GM11168 (cell line): ENCODE measurements at regions not wholly inside any gene's neighbourhood (a gene's known extent, or its start where the extent isn't known, plus 50 kb on each side); places are given as distances from the start of the nearest gene placed in this dataset.

ENCODE experiments used
- in situ Hi-C: fragments of 300-500 bp; cut with MboI; formaldehyde crosslinking; loops from one replicate; pipeline ENCODE4 v1.12.0; 2022; ENCODE audit warnings: low sequenced_read_pairs; ENCODE audit not compliant: unreplicated experiment

DNA sequence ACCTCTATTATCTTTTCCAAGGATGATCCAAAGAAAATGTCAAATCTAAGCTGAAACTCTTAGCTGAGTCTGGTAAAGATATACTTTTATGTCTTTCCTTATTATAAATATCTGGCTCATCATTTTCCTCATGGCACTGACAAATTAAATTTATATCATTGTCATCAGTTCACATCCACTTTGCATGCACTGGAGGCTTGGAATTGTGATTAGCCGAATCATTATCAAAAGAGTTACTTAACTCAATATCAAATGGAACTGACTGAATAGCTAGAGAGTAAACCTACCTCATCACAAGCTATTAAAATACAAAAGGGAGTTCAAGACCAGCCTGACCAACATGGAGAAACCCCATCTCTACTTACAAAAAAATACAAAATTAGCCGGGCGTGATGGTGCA lies 713.9 kb upstream of the MARCKS start:
- in situ Hi-C loops = no loop called here

DNA sequence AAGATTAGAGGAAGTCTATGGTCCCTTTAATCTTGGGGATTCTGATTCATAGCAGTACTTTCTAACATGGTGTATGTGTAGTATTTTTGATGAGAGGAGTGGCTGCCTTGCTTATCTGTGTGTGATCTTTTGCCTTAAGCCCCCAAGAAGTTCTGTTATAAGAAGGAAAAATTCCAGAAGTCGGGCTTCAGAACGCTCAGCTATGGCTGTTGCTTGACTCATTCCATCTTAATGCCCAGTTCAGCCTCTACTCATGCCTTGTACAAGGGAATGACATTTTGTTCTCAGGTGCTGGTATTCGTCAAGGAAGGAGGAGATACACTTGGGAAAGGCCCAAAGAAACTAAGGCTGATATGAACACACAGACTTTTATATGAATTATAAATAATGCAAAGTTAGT lies 713.0 kb upstream of the MARCKS start:
- in situ Hi-C loops = no loop called here

DNA sequence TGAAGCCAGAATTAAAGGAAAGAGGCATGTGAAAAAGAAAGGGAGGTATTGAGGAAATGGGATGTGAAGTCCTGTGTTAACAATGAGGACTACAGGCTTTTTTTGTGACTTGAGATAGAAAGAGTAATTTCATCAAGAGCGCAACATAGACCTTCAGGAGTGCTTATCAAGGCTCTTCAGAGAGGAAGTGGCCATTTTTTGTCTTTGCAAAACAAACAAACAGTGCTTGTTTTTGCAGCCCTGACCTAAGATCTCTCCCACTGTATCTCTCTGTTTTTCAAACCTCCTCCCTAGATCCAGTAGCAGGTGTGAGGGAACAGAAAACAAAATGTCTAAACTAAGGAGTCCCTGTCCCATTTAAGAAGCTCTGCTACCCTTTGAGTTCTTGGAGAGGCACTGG lies 710.3 kb upstream of the MARCKS start:
- in situ Hi-C loops = no loop called here

DNA sequence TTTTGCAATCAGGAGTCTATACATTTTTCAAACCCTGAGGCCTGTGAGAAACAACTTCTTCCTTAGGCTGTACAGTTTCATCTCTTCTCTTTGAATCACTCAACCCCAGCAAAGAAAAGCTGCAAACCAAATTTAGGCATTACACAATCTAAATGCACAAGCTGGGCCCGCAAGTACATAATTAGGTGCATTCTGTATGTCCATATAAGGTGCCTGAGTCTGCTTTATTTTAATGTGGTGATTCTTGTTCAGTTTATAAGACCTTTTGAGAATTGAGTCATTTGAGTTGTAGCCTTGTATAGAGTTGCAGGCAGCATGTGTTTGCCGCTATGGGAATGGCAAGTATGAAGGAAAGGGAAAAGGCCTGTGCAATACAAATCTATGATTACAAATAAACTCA lies 709.6 kb upstream of the MARCKS start:
- in situ Hi-C loops = no loop called here

DNA sequence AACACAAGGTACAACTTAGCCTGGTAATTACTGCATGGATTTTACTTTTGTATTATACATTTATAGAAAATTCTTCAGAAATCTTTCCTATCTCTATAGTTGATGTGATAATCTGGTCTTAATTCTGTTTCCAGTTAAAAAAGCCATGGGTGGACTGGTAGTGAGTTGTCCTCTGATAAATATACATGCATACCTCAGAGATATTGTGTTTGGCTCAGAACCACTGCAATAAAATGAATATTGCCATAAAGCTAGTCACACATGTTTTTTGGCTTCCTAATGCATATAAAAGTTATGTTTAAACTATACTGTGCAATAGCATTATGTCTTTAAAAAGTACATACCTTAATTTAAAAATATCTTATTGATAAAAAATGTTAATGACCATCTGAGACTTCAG lies 708.6 kb upstream of the MARCKS start:
- in situ Hi-C loops = no loop called here

DNA sequence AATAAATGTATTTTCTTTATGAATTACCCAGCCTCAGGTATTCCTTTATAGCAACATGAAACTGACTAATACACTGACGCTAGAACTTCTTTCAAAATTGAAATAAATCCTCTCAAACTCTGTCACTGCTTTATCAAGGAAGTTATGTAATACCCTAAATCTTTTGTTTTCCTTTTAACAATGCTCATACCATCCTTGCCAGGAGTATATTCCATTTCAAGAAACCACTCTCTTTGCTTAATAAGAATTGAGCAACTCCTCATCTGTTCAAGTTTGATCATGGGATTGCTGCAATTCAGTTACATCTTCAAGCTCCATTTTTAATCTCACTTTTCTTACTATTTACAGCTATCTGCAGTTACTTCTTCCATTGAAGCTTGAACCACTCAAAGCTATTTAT lies 707.6 kb upstream of the MARCKS start:
- in situ Hi-C loops = no loop called here

DNA sequence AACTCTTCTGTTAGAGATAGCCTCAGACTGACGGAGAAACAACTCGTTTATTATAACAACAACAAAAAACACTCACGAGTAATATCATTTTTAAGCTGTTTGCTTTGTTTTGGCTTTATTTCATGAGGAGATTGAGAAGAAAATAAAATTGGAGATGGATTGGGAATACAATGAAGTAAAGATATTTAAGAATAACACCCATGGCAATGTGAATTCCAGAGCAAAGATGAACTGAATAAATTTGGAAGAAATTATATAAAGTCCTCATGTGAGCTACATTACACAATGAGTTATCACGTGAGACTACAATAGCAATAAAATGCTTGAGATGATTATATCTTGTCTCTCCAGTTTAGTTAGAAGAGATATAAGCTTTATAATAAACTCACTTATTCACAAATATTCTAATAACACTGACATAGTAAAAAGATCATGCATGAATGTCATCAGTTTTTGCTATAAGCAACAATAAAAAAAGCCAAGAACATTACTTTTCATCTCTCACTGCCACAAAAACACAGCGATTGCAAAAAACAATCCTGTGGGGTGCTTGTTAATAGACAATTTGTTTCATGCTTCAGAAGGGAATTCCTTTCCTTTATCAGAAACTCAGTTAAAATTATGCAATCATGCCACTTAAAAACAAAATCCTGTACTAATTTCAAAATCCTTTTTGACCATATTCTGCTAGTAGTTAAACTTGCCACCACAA lies 696.7 kb upstream of the MARCKS start:
- in situ Hi-C loops = no loop called here

DNA sequence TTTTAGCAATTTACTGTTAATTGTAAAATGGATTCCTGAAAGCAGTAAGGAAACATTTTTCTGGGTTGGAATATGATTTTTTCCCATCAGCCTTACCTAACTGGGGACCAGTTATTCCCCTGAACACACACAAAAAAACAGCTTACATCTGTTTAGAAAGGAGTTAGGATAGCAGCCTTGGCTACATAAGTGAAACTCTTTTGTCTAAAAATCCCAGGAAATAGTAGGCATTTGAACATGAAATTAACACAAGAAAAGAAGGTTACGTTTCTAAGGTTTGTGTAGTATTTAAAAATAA lies 696.2 kb upstream of the MARCKS start:
- in situ Hi-C loops = no loop called here

DNA sequence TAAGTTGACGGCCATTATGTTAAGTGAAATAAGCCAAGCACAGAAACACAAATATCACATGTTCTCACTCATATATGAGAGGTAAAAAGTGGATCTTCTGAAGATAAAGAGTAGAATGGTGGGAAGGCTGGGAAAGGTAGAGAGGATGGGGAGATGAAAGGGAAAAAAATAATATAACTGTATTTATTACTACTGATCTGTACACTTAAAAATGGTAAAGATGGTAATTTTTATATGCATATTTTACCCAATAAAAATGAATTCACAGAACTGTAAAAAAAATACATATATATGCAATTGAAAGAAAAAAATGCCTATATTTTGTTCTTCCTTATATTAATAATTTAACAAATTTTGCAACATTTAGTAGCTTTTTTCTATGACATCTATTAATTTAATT lies 694.4 kb upstream of the MARCKS start:
- in situ Hi-C loops = no loop called here

DNA sequence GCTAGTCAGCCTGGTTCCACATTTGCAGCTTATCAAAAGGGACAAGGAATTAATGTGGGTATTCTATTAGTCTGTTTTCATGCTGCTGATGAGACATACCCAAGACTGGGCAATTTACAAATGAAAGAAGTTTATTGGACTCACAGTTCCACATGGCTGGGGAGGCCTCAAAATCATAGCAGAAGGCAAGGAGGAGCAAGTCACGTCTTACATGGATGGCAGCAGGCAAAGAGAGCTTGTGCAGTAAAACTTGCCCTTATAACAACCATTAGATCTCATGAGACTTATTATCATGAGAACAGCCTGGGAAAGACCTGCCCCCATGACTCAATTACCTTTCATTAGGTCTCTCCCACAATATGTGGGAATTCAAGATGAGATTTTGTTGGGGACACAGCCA lies 689.1 kb upstream of the MARCKS start:
- in situ Hi-C loops = no loop called here

DNA sequence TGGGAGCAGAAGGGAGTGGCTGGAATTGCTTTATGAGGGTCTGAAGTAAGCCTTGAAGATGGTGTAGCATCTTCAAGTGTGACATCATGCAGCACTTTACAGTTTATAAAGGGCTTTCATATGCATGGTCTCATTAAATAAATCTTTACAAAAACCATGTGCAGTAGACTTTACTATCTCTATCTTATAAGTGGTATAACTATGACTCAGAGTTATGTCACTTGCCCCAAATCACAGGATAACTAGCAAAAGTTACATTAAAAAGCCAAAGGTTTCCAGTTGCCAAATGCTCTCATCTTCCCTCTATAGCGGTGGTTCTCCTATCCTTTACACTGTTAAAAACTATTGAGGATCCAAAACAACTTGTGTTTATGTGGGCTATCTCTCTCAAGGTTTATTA lies 687.7 kb upstream of the MARCKS start:
- in situ Hi-C loops = no loop called here

DNA sequence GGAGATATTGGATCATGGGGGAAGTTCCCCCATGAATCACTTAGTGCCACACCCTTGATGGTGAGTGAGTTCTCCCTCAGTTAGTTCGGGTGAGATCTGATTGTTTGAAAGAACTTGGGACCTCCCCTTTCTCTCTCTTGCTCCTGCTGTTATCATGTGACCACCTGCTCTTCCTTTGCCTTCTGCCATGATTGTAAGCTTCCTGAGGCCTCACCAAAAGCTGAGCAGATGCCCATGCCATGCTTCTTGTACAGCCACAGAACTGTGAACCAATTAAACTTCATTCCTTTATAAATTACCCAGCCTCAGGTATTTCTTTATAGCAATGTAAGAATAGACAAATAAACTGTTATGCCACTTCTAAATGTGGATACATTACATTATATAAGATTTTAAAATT lies 686.7 kb upstream of the MARCKS start:
- in situ Hi-C loops = no loop called here

DNA sequence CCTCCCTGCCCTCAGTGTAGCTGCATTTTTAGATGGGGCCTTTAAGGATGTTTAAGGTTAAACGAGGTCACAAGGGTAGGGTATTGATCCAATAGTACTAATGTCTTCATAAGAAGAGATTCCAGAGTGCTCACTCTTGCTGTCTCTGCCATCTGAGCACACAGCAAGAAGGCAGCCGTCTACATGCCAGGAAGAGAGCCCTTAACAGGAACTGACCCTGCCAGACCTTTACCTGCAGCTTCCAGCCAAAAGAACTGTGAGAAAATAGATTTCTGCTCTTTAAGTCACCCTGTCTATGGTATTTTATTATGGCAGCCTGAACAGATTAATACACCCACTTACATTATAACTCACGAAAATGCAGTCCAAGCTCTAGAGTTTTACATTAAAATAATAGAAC lies 685.3 kb upstream of the MARCKS start:
- in situ Hi-C loops = no loop called here

DNA sequence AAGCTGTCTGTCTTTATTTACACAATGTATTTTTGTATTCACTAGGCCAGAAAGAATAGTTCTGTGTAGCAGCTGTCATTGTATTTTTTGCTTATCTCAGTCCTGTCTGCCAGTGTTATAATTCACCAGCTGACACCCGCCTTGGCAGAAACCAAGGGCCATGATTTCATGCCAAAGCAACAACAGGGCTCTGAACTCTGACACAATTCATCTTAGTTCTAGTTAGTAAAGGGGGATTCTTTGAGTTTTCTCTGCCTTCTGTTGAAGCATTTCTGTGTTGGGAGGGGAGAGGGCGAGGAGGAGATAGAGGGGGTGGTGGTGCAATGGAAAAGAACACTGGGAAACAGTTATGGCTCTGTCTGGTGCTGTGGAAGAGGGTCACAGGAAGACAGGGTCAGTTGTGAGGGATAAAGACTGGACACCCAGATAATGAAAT lies 684.6 kb upstream of the MARCKS start:
- in situ Hi-C loops = no loop called here

DNA sequence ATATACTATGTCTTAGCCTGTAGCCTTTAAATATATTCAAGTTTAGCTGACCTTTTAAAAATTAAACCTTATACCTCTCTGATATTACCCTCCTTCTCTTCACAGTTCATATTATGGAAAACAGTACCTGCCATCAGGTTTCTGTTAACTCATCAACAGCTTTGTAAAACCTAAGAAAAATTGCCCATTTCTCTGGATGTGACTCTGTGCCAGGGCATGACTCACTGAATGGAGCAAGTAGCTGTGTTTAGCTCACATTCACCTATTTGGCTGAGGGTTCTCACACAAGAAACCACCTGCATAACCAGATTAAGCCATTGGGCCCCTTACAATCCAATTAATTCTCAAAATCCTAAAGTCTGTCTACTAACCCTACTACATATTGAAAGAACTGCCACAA lies 678.8 kb upstream of the MARCKS start:
- in situ Hi-C loops = no loop called here

DNA sequence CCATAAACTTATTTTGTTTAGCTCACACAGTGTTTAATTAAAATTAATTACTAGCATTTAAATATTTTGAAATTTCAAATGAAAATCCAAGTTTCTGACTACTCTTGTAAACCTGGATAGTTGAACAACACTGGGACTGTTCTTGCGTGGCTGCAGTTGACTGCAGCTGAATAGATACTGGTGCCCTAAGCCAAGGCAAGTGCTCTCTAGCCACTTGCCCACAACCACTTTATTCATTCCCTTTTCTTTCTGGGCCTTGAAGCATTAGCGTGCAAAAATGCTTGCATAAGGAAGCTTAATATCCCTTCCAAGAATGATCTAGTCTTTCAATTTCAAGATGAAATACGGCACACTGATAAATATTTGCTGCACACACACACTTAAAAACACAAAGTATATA lies 676.0 kb upstream of the MARCKS start:
- in situ Hi-C loops = no loop called here

DNA sequence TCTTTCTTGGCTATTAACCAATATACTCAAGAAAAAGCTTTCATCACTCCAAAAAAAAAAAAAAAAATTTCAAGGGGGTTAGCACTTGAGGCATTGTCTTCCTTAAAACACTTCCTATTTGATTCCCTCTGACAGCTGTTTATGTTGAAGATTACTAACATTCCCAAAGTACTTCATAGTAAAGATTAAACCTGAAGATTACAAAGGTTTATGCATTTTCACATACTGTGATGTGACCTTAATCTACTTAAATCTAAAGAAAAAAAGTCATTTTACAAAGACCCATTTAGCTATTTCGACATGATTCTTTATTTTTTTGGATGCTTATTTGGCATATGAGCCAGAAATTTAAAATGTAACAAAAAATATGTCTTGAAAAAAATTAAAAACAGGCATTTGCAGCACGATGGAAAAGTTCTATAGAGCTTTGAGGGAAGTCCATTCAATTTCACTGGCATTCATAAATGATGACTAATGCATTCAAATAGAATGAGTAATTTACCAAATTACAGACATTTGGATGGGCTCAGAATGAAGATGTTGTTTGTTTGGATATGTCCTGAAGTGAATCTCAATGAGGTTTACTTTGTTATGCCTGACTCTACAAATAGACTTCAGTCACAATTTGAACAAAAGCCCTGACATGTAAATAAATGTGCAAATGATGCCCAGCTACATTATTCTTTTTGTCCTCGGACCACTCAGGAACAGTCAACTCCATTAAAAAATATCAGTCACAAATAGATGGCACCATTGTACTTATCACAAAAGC lies 674.6 kb upstream of the MARCKS start:
- in situ Hi-C loops = no loop called here

DNA sequence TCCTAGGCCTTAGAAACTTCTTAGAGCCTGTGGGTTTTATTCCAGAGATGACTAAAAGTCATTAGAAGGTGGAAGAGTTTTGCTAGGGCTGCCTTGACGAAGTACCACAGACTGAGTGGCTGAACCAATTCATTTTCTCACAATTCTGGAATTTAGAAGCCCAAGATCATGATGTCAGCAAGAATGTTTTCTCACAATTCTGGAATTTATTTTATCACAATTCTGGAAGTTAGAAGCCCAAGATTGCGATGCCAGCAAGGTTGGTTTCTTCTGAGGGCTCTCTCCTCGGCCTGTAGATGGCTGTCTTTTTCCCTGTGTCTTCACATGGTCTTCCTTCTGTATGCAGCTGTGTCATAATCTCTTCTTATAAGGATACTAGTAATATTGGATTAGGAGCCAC lies 672.9 kb upstream of the MARCKS start:
- in situ Hi-C loops = no loop called here

DNA sequence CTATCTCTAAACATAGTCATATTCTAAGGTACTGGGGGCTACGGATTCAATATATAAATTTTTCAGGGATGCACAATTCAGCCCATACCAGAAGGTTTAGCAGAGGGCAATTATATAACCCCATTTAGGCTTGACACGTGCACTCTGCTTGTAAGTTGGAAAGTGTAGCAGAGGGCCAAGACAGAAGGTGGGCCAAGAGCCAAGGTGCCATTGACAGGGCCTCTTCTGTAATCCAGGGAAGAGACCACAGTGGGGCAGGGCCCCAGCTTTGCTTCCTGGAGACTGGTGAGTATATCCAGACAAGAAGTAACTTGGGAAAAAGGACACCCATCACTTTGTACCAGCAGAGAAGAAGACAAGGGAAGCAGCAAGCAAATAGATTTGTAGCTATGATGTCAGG lies 672.4 kb upstream of the MARCKS start:
- in situ Hi-C loops = no loop called here

DNA sequence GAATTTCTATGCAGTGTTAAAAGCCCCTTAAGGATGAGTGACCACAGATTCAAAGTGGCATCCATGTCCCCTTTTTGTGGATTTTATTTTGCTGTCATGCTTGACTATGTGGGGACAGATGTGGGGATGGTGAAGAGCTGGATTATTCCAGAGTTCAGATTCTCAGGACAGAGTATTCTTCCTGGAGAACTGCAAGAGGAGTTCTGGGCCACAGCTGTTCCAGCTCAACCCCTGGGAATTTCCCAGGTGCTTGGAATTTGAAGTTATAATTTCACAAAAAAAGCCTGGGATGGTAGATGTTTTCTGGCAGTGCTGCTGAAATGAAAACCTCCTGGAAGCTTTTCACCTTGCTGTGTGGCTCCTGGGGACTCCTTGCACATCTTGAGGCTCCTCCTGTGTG lies 671.8 kb upstream of the MARCKS start:
- in situ Hi-C loops = no loop called here

DNA sequence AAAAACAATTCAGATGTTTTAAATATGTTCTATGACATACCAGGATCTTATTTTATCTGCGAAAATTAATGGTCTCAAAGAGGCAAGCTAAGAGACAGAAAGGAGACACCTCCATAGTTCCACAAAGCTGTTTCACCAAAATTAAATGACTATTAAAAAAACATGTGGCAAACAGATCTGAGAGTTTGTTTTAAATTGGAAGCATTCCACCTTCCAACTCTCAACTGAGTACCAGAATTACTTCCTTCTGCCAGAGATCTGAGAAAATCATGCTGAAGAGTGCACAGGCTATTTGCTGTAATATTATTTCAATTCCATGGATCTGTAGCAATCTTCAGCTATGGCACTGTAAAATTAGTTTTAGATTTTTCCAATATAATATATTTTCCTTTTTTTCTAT lies 669.5 kb upstream of the MARCKS start:
- in situ Hi-C loops = no loop called here

DNA sequence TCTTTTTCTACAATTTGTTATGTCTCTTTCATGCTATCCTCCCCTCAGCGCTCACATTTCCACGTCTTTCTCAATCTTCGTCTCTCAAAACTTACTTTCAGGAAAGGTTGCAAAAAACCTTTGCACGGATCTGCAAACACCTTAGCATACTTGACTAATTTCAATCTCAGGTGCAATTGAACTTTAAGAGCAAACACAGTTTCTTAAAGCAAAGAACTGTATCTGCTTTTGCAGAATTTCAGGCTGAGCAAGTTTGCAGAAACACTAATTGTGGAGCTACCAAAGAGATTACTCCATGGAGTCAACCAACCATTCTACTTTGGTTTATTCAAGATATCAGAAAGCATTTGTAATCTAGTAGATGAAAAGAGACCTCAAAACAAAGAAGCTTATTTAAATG lies 668.2 kb upstream of the MARCKS start:
- in situ Hi-C loops = no loop called here
